HG02678 (cell line): ENCODE measurements at regions not wholly inside any gene's neighbourhood (a gene's known extent, or its start where the extent isn't known, plus 50 kb on each side); places are given as distances from the start of the nearest gene placed in this dataset.

Source experiments
- ATAC-seq: cut with Tn5 transposase; IDR thresholded peaks from one replicate; pipeline ENCODE4 v1.9.1; 2021; ENCODE audit warnings: mild to moderate bottlenecking, moderate library complexity; ENCODE audit not compliant: unreplicated experiment

DNA sequence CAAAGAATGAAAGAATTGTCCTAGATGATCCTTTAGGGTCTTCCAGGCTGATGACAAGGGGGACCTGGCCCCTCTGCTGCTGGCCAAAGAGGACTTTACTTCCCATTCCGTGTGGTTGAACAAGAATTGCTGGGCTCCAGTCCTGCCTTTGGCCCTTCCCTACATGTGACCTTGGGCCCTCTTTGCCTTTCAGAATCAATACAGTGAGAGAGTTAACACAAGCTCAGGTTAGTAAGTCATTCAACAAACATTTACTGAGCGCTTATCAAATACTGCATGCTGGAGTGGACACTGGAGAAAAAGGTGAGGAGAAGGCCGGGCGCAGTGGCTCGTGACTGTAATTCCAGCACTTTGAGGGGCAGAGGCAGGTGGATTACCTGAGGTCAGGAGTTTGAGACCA, 113.1 kb downstream of the C9orf50 start:
- ATAC-seq: no peak

DNA sequence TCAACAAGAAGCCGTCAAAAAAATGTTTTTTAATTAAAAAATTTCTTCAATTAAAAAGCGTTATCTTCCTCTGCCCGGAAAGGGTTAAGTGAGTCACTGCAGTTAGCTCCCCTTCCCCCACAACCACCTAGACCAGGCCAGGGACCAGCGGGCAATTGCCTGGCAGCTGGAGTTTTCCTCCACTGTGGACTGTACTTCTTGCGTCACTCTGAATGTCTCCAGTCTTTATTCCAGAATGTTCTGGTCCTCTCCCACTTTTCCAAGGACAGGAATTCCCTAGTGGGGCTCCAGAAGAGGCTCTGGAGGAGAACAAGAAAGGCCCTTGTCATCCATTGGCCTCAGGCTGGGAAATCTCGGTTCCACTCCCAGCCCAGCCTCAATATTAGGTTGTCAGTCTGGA, 114.0 kb downstream of the C9orf50 start:
- ATAC-seq: no peak

DNA sequence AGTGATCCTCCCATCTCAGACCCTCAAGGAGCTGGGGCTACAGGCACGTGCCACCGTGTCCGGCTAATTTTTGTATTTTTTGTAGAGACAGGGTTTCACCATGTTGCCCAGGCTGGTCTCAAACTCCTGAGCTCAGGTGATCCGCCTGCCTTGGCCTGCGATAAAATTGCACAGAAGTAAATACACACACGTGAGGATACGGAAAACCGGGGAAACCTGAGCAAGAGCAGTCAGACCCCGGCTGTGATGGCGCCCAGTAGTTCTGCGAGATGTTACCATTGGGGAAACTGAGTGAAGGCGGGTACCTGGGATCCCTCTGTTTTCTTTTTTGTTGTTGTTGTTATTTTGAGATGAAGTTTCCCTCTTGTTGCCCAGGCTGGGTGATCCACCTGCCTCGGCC, 114.9 kb downstream of the C9orf50 start:
- no peak for ATAC-seq

DNA sequence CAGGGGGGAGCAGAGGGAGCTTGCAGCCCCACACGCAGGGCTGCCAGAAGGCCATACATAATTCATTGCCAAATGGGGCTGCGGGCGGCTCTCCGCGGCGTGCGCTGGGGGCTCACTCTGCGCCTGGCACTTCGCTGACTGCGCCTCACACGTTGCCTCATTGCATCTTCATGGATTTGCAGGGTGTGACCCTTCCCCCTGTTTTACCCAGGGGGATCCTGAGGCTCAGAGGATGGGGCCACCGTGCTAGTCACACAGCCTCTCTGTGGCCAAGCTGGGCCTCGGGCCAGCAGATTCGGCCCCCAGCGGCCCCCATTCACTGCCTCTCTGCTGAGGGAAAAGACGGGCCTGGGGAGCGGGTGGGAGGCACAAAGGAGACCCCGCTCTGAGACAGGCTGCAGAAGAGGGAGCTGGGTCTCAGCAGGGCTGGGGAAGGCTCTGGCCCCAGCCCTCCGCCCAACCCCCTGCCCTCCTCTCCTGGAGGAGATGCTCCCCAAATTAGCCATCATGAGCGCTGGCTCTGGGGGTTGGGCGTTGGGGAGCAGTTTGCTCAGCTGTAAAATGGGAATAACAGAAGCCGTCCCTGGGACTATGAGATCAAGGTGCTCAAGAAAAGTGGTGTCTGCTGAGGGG, 115.5 kb downstream of the C9orf50 start:
- ATAC-seq: no peak

DNA sequence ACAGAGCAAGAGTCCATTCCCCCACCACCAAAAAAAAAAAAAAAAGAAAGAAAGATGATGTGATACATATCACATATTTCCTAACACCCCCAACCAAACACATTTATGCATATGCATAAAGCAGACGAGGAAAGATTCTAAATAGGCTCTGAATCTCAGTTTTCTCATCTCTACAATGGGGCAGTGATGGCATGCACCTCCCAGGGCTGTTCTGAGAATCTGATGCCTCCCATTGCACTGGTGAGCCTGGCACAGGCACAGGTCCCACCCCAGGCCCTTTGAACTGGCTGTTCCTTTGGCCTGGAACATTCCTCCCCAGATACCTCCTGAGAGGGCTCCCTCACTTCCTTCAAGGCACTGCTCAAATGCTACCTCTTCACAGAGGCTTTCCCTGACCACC, 116.5 kb downstream of the C9orf50 start:
- no peak for ATAC-seq

DNA sequence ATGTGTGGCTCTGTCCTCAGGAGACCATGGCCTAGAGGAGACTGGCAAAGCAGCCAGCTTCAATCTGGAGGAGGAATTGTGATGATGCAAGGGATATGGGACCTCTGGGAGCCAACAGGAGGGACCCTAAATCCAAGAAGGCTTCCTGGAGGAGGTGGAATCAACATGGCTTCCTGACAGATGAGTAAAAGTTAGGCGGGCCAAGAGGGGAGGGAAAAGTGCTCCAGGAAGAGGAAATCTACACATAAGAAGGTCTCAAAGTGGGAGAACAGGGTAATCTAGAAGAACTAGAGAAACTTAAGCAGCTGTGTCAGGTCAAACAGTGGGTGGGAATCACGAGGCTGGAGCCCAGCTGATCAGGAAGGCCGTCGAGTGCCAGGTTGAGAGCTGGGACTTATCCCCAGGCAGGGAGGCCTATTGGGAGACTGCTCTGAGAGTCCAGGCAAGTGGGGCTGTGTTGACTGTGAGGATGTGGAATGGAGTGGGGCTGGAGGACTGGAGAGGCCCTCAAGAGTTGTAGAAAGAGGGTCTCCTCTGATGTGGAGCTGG, 119.1 kb downstream of the C9orf50 start:
- ATAC-seq: no peak

DNA sequence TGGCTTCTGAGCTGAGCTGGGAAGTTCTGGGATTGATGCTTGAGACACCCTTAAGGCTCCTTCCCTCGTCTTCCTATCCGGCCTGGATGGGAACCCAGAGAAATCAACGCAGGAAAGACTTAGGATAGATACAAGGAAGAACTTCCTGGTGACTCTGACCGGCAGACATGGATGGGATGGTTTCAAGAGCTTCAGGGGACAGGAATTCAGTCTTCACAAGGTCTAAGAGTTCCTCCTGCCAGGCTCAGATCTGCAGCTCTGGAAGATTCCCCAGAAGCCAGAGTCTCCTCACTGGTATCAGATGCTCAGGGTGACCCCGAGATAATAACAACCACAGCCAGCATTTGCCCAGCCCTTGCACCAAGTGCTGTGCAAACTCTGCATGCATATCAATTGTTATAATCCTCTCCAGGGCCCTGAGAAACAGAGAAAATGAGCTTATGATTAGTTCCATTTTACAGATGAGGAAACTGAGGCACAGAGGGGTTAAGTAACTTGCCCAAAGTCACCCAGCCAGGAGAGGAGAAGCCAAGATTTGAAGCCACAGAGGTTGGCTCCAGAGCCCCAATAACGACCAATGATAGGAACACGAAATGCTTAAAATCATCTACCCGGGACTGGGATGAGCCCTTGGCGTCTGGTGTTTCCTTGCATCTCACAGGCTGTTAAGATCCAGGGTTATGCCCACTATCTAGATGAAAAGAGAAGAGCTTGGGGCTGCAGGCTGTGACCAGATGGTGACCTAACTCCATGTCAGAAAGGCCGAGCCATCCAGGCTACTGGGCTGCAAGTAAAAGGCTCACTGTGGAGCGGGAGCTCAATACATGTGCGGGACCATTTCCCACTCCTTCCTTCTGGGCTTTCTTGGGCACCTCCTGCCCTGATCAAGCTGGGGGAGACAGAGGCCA, 119.8 kb downstream of the C9orf50 start:
- ATAC-seq: no peak

DNA sequence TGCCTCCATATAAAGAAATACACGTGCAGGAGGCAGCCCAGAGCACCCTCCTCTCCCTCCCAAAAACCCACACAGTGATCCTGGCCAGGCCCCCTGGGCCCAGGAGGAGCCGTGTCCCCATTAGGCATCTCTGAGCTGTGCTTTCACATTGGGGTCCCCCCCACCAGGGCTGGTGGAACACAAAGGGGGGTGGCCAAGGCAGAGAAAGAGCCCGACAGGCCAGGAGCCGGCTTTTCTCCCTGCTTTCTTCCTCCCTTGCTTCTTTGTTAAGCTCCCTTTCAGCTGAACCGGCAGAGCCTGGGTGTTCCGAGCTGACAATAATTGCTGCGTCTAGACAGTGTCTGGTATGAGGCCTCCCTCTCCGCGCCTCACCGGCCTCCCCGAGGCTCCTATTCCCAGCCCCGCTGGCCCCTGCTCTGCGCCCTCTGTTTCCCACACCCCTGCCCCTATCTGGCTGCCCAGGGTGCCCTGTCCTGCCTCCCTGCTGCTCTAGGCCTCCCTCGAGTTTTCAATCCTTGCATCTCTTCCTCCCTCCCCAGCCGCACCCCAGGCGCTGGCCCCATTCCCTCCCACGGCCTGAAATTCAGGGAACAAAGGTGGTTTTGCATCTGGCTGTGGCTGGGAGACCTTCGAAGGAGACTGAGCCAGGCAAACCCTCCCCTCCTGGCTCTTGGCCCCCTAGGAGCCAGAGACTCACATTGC, 120.6 kb downstream of the C9orf50 start:
- no peak for ATAC-seq

DNA sequence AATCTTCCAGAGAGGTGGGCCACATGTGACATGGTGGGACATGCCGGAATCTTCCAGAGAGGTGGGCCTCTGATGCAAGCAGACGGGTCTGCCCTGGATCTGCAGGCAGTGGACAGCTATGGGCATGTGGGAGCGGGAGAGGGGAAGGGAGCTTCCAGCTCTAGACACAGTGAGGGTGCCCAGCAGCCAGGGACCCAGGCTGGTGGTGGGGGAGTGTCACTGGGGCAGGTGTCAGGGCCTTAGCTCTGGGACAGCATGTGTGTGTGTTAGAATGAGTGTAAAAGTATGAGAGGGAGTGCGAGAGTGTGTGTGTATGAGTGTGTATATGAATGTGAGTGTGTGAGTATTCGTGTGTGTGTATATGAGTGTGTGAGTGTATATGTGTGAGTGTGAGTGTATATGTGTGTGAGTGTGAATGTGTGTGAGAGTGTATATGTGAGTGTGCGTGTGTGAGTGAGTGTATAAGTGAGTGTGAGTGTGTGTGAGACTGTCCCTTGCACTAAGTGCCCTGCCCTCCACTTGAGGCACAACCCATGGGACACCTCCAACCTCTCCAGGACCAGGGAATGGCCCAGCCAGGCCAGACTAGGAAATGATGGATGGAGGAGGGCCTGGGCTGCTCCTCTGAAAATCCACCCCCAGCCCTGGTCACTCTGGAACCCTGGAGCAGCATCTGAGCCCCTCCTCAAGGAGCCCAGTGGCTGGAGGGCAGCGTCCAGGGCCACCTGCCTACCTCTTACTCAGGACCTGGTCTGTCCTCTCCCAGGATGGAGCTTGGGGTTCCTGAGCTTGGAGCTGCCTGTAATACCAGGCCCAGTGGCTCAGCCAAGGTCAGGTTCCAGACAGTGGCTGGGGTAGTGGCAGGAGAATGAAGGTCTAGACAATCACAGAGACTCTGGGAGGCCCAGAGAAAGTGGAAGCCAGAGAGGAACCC, 122.2 kb downstream of the C9orf50 start:
- no peak for ATAC-seq

DNA sequence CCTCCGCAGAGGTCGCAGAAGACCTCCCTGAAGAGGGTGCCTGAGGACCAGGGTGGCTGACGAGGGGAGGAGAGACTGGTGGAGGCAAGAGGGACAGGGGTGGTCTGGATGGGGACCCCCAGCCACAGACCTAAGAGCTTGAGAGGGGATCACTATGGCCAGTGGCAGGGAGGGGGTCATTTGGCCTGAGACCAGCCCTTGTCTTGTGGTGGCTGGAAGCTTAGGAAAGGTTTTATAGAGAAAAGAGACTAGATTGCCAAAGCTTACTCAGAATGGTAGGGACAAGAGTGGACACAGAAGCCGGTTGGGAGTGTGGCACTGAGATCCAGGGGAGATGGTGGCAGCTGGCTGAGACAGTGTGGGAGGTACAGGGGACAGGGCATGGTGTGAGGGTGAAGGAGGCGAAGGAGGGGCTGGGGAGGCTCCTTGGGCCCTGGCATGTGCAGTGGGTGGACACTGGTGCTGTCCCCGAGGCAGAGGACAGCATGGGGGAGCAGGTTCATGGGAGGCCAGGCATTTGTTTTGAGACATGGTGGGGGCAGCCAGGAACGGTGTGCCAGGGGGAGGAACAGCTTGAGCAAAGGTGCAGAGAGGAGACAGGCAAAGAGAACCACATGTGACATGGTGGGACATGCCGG, 123.0 kb downstream of the C9orf50 start:
- no peak for ATAC-seq

DNA sequence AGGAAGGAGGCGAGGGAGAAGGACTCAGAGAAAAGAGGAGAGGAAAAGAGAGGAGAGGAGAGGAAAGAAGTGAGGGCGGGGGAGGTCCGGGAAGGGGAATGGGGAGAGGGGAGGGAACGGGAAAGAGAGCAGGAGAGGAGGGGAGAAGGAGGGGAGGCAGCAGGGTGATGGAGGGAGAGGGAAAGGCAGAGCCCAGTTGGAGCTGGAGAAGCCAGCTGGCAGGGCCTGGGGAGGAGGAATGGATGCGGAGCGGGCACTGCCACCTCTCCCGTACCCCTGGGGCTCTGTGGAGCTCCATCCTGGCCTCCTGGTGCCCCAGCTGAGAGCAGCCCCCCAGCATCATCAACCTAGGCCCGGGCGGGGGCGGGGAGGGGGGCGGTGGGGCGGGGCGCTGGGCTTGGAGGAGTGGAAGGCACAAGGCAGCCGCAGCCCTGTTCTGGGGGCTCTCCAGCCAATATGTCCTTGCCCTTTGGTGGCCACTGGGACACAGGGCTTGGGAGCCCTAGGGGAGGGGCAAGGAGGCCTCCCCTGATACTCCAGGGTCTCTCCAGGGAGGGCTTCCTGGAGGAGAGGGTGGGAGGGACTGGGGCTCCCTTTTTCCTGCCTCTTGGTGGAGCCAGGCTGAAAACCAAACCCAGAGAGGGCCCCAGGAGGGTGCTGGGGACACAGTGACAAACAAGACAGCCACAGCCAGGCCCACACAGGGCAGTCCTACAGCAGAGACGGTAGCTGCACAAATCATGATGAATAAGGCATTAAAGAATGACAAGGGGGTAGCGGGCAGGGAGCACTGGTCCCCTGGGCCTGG, 123.7 kb downstream of the C9orf50 start:
- no peak for ATAC-seq

DNA sequence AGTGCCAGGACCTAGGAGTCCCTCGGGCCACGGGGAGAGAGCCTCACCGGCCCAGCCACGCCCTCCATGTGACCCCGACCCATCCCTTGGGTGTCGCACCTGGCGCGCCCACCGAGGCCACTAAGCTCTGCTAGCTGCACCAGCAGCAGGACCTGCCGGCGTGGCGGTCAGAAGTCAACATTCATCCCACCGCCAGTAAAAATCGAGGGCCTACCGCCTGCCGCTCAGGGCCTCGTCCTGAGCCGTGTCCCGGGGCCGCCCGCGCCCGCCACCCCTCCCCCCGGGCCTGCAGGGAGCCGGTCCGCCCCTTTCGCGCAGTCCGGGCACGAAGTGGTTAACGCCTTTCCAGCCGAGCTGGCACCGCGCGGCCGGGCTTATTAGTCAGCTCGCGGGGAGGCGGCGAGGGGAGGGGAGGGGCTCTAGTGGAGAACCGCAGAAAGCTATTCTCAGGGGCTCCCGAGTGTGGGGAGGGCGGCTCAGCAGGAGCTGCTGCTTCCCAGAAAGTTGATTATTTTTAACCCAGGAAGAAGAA, 124.4 kb downstream of the C9orf50 start:
- ATAC-seq: no peak

DNA sequence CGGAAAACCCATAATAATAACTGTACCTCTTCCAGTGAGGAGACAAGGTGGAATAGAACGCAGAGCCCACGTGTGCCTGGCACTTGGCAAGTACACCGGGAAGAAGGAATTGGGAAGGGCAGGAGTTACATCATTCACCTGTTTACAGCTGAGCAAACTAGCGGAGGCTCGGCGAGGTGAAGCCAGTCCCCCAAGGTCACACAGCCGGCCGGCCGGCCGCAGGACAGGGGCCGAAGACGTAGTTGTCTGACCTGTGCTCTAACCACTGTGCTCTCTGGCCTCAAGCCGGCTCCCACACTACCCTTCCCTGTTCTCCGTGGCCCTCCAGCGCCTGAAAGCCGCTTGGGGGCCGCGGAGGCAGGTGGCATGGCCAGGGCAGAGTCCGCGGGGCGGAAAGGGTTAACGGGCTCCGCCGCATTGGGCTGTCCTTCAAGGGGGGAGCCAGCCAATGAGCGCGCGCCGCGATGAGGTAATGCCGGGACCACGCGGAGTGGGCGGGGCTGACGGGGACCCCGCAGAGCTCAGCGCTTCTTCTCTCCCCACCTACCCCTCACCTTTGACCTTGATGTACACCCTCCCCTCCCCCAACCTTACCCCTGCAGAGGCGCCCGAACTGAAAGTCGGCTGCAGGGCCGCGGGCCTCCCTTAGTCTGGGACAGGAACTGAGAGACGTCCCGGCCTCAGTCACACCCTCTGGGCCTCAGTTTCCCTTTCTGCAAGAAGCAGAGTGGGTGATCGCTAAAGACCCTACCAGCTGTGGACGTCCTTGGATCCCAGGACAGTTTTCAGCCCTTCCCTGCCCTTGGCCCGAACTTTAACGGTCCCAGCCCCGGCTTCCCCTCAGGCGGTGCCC, 125.1 kb downstream of the C9orf50 start:
- ATAC-seq: no peak

DNA sequence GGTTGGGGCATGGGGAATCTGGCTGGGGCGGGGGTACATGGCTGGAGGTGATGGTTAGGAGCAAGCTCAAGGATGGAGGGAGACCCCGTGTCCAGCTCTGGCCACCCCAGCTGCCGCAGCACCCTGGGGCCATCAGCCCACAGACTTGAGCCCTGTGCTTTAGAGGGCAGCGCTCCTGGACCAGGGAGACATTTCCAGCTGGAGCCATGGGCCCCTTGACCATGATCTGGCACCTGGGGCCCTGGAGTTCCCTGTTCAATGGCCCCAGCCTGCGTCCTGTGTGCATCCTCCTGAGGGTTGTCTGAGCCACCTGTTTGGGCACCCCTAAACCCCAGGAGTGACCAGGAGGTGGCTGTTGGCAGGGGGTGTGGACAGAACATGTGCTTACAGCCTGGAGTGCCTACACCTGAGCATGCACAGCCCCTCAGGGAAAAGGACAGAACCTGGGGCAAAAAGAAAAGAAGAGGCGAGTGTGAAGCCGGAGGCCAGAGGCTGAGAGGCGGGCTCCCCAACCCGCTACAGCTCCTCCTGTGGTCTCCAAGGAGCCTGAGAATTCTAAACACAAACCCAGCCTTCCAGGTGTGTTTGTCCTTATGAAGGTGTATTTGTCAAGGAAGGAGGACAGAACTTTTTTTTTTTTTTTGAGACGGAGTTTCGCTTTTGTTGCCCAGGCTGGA, 126.7 kb downstream of the C9orf50 start:
- no peak for ATAC-seq

DNA sequence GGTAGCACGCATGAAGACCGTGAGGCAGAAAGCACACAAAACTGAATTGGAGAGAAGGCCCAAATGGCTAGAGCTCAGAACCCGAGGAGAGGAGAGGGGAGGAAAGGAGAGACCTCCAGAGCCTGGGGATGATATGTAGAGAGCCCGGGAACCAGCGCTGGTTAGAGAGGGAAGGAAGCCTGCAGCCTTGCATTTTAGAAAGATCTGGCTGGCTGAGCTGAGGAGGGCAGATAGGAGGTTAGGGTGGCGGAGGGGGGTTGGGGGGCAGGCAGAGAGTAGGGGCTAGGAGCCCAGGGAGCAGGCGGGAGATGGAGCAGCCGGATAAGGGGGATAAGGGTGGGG, 127.2 kb downstream of the C9orf50 start:
- no peak for ATAC-seq

DNA sequence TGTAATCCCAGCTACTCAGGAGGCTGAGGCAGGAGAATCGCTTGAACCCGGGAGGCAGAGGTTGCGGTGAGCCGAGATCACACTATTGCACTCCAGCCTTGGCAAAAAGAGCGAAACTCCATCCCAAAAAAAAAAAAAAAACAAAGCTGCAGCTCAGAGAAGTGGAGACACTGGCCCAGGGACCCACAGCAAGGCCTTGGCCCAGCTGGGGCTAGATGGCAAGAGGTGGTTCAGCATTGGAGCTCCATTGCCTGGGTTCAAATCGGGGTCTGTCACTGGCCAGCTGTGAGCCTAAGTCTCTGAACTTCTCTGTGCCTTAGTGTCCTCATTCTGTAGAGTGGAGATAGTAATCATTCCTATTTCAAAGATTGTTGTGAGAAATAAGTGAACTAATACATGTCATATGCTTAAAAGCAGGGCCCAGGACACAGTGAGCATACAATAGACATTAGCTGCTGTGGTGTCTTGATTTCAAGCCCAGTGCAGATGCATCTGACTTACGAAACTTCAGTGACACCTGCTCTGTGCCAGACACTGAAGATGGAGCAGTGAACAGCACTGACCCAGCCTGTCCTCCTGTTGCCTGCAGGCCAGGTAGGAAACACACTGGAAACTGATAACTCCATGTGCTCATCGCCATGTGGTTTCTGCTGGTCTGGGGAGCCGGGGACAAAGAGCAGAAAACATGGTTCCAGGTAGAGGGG, 127.7 kb downstream of the C9orf50 start:
- no peak for ATAC-seq

DNA sequence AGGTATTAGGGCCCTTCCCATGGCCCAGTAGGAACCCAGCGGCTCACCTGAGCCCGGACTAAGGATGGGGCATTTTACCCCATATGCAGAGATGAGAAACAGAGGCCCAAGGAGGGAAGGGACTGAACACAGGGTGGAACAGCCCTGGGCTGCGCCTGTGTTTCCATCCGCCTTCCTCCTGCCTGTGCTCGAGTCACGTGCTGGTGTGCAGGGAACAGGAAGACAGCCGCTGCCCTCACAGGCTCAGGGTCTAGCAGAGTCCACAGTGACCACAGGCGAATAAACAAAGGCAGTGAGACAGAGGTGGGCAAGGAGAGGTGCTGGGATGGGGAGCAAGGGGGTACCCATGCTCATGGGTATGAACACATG, 129.4 kb downstream of the C9orf50 start:
- ATAC-seq: no peak
